GM12873 (cell line): ENCODE measurements at regions not wholly inside any gene's neighbourhood (a gene's known extent, or its start where the extent isn't known, plus 50 kb on each side); places are given as distances from the start of the nearest gene placed in this dataset.

Experiments used
- TF ChIP-seq, protein P1 (sequence below): IDR thresholded peaks from 2 replicates; pipeline ENCODE4 v1.5.1; 2012; ENCODE audit warnings: low read depth, mild to moderate bottlenecking, moderate library complexity, low read length, control low read depth; ENCODE audit not compliant: insufficient read depth; ENCODE audit errors: missing control alignments

DNA sequence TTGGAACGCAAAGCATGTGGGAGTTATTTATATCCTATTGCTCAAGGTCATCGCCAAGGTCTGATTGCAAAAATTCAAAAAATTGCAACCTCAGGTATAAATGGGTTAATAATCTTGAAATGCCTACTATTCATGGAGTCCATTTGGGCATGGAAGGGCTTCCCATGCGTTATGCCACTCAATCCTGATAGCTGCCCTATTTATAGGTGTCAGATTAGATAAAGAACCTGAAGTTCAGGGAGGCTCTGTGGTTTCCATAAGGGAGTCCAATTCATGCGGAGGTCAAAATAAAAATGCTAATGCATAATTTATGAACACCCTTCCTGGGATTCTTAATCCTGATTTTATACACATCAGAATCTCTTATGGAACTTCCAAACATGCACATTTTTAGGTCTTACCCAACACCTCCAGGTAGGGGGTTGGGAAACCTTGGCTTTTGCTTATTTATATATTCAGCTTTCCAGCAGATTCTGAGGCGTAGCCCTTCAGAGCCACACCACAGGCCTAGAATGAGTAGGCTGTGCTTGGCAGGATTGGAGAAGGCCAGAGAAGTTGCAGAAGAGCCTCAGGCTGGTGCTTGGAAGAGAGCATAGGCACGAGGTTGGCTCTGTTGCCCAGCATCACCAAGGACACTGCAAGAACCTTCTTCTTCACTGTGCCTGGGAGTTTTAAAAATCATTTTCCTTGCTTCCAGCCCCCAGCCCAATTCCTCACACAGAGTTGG lies 324.4 kb upstream of the CFAP20DC start:
- TF ChIP-seq, protein P1, sequence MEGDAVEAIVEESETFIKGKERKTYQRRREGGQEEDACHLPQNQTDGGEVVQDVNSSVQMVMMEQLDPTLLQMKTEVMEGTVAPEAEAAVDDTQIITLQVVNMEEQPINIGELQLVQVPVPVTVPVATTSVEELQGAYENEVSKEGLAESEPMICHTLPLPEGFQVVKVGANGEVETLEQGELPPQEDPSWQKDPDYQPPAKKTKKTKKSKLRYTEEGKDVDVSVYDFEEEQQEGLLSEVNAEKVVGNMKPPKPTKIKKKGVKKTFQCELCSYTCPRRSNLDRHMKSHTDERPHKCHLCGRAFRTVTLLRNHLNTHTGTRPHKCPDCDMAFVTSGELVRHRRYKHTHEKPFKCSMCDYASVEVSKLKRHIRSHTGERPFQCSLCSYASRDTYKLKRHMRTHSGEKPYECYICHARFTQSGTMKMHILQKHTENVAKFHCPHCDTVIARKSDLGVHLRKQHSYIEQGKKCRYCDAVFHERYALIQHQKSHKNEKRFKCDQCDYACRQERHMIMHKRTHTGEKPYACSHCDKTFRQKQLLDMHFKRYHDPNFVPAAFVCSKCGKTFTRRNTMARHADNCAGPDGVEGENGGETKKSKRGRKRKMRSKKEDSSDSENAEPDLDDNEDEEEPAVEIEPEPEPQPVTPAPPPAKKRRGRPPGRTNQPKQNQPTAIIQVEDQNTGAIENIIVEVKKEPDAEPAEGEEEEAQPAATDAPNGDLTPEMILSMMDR: no peak

DNA sequence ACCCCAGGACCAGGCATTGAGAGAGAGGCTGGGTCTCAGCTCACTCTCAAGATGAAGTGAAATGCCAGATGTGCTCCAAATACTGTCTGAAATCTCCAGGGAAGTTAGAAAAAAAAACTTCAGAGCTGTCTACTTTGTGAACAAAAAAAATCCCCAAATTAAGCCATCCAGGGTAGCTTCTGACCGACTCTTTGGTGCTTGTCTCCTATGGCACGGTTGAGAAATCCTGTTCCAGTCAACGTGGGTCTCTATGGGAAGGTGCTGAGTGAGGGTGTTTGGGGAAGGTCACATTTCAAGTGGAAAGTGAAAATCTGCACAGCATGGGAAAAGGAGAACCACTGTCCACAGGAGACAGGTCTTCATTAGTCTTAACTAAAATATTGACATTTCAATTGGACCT lies 322.5 kb upstream of the CFAP20DC start:
- TF ChIP-seq, protein P1: no peak

DNA sequence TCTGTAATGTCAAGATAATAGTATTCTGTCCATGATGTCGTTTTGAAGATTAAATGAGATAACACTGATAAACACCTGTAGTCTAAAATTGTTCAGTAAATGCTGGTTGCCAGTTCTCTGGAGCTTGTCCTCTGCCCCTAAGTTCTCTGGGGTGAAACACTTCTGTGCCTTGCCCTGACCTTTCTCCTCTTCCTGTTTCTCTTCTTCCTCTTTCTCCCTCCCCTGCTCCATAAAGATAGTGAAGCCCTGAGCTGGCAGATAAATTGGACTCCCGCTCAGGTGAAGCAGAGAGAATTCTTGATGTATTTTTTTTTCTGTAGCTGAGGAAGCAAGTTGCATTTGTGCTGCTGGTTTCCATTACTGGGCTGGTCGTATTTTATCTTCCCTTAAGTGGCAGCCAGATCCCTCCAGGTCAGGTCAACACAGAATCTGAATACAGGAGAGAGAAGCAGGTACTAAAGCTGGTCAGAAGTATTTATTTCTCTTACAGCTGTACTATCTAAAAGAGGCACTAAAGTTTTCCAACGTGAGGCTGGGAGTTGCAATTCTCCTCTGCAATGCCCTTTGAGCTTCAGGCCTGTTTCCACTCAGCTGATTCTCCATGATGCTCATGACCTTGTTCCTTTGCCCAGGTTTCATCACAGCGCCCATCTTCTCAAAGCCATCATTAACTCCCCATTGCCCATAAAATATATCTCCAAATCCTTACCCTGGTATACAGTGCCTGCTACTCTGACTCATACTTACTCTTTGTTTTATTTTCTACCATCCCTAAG lies 319.3 kb upstream of the CFAP20DC start:
- TF ChIP-seq, protein P1: no peak

DNA sequence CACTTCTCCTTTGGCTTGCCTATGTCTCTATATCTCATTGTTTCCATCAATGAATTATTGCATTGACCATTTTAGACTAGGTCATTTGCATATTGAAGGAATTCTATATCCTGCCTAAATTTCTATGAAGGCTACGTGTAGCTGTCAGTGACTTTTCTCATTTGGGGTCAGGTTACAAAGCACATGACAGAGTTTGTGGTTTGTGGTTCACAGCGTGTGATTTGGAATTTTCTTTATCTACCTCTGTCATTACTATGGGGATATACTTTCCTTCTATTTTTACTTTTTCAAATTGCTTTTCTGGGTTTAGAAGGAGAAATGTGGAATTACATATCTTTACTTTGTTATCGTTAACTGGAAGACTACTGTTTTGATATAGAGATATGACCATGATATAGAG lies 317.3 kb upstream of the CFAP20DC start:
- TF ChIP-seq, protein P1: no peak

DNA sequence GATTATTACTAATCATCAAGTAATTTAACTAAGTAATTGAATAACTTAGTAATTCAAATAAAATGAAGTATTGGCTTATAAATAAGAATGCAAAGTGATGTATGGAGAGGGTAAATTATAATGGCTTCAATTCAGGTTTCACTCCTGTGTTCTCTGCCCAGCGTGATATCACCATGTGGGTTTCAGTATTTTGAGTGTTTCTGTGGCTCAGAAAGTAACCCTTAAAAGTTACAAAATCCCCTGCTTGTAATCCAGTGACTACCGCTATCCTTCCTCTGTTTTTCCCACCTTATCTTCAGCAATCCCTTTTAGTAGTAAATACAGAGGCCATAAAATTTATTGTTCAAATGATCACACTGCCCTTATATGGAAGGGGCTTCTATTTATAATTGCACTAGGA lies 316.4 kb upstream of the CFAP20DC start:
- TF ChIP-seq, protein P1: no peak

DNA sequence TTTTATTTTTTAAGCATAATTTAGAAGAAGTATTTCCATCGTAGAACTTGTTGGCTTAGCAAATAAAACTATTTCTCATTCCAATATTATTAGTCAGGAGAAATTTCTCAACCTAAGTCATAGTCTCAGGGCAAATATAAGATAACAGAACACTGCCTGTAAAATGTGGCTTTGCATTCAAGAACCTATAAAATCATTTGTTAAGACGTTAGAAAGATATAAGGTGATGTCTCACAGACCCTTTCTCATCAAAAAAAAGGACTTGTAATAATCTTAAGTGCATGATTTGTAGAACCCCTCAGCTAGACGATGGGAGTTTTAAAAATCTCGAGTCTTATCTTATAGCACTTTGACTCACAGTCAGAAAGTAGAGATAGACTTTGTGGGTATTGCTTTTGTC lies 314.7 kb upstream of the CFAP20DC start:
- TF ChIP-seq, protein P1: no peak

DNA sequence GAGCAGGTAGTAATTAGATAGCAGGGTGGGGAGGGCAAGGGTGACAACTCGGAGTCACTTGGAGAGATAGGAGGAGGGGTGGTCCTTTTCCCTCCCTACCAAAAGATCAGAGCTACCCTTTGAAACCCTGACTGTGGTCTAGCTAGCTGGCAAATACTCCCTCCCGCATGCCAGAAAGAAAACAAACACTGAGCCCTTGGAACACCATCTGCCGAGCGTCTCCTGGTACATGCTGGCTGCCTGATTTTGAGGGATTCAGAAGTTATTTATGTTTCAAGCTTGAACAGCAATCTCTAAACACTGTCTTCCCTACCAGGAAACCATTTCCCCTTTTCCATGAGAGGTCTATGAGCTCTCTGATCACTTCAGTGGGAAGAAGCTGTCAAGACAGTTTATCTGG lies 291.6 kb upstream of the CFAP20DC start:
- TF ChIP-seq, protein P1: no peak
